GM23338 (cell line): ENCODE measurements at regions not wholly inside any gene's neighbourhood (a gene's known extent, or its start where the extent isn't known, plus 50 kb on each side); places are given as distances from the start of the nearest gene placed in this dataset.
A peak's percentile ranks its signal among the peaks of the same experiment; 100 is the strongest.
"Not testable (repeated sequence)": the region's sequence is repeated elsewhere in the genome, so short reads cannot be mapped to it uniquely, and the experiment has no call there.

ENCODE experiments used
- ATAC-seq: fragments of 200-7000 bp; cut with Tn5 transposase; 3 replicates; pipeline ENCODE4 v1.9.1; 2020
- DNase-seq: peaks from one replicate; pipeline ENCODE4 v3.0.0-alpha.2; 2015; ENCODE audit warnings: low spot score
- H2AFZ ChIP-seq: fragments of 200-600 bp; sonication (generic); 2 replicates; pipeline ENCODE4 v1.8.0; 2016; ENCODE audit warnings: antibody characterized with exemption, mild to moderate bottlenecking, moderate library complexity
- H3F3A ChIP-seq: fragments of 200-600 bp; sonication (generic); replicated peaks from 2 replicates; pipeline ENCODE4 v1.8.0; 2017; ENCODE audit warnings: antibody characterized with exemption, mixed run types, low read depth
- H3K27ac ChIP-seq: fragments of 200-600 bp; sonication (generic); 2 replicates; pipeline ENCODE4 v1.6.1; 2016; ENCODE audit warnings: low read depth
- H3K27me3 ChIP-seq: fragments of 200-600 bp; sonication (generic); 2 replicates; pipeline ENCODE4 v1.8.0; 2016; ENCODE audit warnings: mild to moderate bottlenecking, mixed run types, moderate library complexity; ENCODE audit not compliant: insufficient read depth
- H3K36me3 ChIP-seq: fragments of 200-600 bp; sonication (generic); 2 replicates; pipeline ENCODE4 v1.8.0; 2016; ENCODE audit warnings: mild to moderate bottlenecking; ENCODE audit not compliant: insufficient read depth
- H3K4me1 ChIP-seq: fragments of 200-600 bp; sonication (generic); 2 replicates; pipeline ENCODE4 v1.8.0; 2016; ENCODE audit warnings: mild to moderate bottlenecking, moderate library complexity; ENCODE audit not compliant: insufficient read depth
- H3K4me2 ChIP-seq: fragments of 200-600 bp; sonication (generic); 2 replicates; pipeline ENCODE4 v1.7.1; 2017; ENCODE audit warnings: mixed run types
- H3K4me3 ChIP-seq: fragments of 200-600 bp; sonication (generic); 2 replicates; pipeline ENCODE4 v1.6.1; 2016; ENCODE audit warnings: mixed run types
- H3K79me2 ChIP-seq: fragments of 200-600 bp; sonication (generic); replicated peaks from 2 replicates; pipeline ENCODE4 v1.8.0; 2017; ENCODE audit warnings: mild to moderate bottlenecking; ENCODE audit not compliant: insufficient read depth
- H3K9me2 ChIP-seq: fragments of 200-600 bp; sonication (generic); 2 replicates; pipeline ENCODE4 v1.8.0; 2017; ENCODE audit not compliant: insufficient read depth
- H4K20me1 ChIP-seq: fragments of 200-600 bp; sonication (generic); replicated peaks from 2 replicates; pipeline ENCODE4 v1.8.0; 2017; ENCODE audit warnings: mild to moderate bottlenecking; ENCODE audit not compliant: insufficient read depth
- H3K27ac Mint-ChIP-seq: 2 replicates; pipeline ENCODE4 v1.8.0; 2020; ENCODE audit warnings: inconsistent platforms, mild to moderate bottlenecking, moderate library complexity, mixed read lengths
- H3K27me3 Mint-ChIP-seq: 3 replicates; pipeline ENCODE4 v1.8.0; 2022; ENCODE audit warnings: low read depth, mild to moderate bottlenecking, moderate library complexity, mixed read lengths, inconsistent platforms; ENCODE audit not compliant: insufficient read depth, poor library complexity
- H3K36me3 Mint-ChIP-seq: 3 replicates; pipeline ENCODE4 v1.8.0; 2021; ENCODE audit warnings: low read depth, mild to moderate bottlenecking, inconsistent platforms, moderate library complexity, mixed read lengths
- H3K4me1 Mint-ChIP-seq: 3 replicates; pipeline ENCODE4 v1.8.0; 2020; ENCODE audit warnings: mild to moderate bottlenecking, inconsistent platforms, mixed read lengths
- H3K4me3 Mint-ChIP-seq: 3 replicates; pipeline ENCODE4 v1.8.0; 2021; ENCODE audit warnings: moderate library complexity, mild to moderate bottlenecking, inconsistent platforms, mixed read lengths
- H3K9me3 Mint-ChIP-seq: 3 replicates; pipeline ENCODE4 v1.8.0; 2020; ENCODE audit warnings: moderate library complexity, mild to moderate bottlenecking, inconsistent platforms, mixed read lengths
- CREB1 ChIP-seq: fragments of 250-450 bp; sonication (Bioruptor Pico); IDR thresholded peaks from 2 replicates; pipeline ENCODE4 v1.5.0; 2020; ENCODE audit warnings: low read depth, mild to moderate bottlenecking, moderate library complexity
- CTCF ChIP-seq, 2 experiments: fragments of 200-600 bp in 1 of 2; sonication (generic) in 1 of 2; conservative IDR thresholded peaks; 2 replicates each; pipeline versions ENCODE4 v1.5.1 to v1.6.1; 2016 to 2017; ENCODE audit warnings: antibody characterized with exemption in 2 of 2, low read depth in 2 of 2, mild to moderate bottlenecking in 2 of 2, moderate library complexity in 1 of 2
- EZH2 ChIP-seq: fragments of 200-600 bp; sonication (generic); IDR thresholded peaks from one replicate; pipeline ENCODE4 v1.8.0; 2017; ENCODE audit warnings: antibody characterized with exemption, mild to moderate bottlenecking, low read depth; ENCODE audit not compliant: unreplicated experiment
- EZH2phosphoT487 ChIP-seq: fragments of 200-600 bp; sonication (generic); IDR thresholded peaks from one replicate; pipeline ENCODE4 v1.8.1; 2018; ENCODE audit warnings: antibody characterized with exemption; ENCODE audit not compliant: unreplicated experiment
- JUNB ChIP-seq: IDR thresholded peaks from one replicate; pipeline ENCODE4 v1.6.1; 2016; ENCODE audit warnings: antibody characterized with exemption; ENCODE audit not compliant: unreplicated experiment
- NANOG ChIP-seq: IDR thresholded peaks from 2 replicates; pipeline ENCODE4 v1.6.1; 2016; ENCODE audit warnings: antibody characterized with exemption, borderline replicate concordance
- POLR2AphosphoS5 ChIP-seq: IDR thresholded peaks from 2 replicates; pipeline ENCODE4 v1.6.1; 2016; ENCODE audit warnings: antibody characterized with exemption, low read depth
- STAT1 ChIP-seq: IDR thresholded peaks from one replicate; pipeline ENCODE4 v1.6.1; 2016; ENCODE audit warnings: antibody characterized with exemption; ENCODE audit not compliant: unreplicated experiment
- ZNF114 ChIP-seq: fragments of 250-450 bp; sonication (Bioruptor Pico); IDR thresholded peaks from 2 replicates; pipeline ENCODE4 v1.5.0; 2020; ENCODE audit warnings: mild to moderate bottlenecking, moderate library complexity
- TF ChIP-seq, protein P1 (sequence below): IDR thresholded peaks from 2 replicates; pipeline ENCODE4 v1.6.1; 2016; ENCODE audit warnings: antibody characterized with exemption
- TF ChIP-seq, protein P2 (sequence below): IDR thresholded peaks from one replicate; pipeline ENCODE4 v1.6.1; 2018; ENCODE audit warnings: antibody characterized with exemption; ENCODE audit not compliant: unreplicated experiment

DNA sequence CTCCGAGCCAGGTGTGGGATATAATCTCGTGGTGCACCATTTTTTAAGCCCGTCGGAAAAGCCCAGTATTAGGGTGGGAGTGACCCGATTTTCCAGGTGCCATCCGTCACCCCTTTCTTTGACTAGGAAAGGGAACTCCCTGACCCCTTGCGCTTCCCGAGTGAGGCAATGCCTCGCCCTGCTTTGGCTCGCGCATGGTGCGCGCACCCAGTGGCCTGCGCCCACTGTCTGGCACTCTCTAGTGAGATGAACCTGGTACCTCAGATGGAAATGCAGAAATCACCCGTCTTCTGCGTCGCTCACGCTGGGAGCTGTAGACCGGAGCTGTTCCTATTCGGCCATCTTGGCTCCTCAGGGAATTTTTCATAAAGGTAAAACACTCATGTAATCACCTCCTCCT is 63.9 kb downstream of the RWDD3 start:
- not testable (repeated sequence) for H3K9me2 ChIP-seq, H3K27ac ChIP-seq, H3K79me2 ChIP-seq, DNase-seq, H3K27me3 ChIP-seq, ATAC-seq, H3K4me3 Mint-ChIP-seq, H3K27ac Mint-ChIP-seq, H3F3A ChIP-seq, H3K4me2 ChIP-seq, H3K27me3 Mint-ChIP-seq, H3K4me1 ChIP-seq, H3K36me3 Mint-ChIP-seq, H3K36me3 ChIP-seq, H3K4me3 ChIP-seq, H4K20me1 ChIP-seq, H3K4me1 Mint-ChIP-seq
- peak overlapping the region; percentile 33; the same call in 1 of the 2 replicates for H2AFZ ChIP-seq
- H3K9me3 Mint-ChIP-seq = peaks cover 13% of the 10 kb centered on the region

DNA sequence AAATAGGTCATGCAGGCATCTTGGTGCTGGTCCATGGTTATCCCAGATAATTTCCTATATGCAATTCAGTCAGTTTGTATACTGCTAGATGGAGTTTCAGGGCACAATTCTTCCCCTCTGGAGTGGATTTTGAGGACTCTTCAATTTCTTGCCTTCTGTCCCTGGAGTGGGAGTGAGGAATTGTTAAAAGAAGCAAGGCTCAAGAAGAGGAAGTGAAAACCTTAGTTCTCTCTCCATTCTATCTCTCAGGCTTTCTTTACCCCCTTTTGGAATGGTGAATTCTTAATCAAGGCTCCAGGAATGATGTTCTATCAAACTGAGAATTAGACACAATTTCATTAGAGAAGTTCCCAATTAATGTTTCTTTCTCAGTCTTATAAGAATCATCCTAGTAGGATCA is 67.1 kb downstream of the RWDD3 start:
- ATAC-seq = no peak

More for the DNA sequence above, 67.1 kb downstream of the RWDD3 start:
- no peaks in the 10 kb centered on the region for H3K4me1 ChIP-seq
- TF ChIP-seq EZH2 (no peak), ZNF114 (CRISPR knock-in tag) (no peak), STAT1 (no peak), CREB1 (CRISPR knock-in tag) (no peak), NANOG (no peak), JUNB (no peak), POLR2AphosphoS5 (no peak), EZH2phosphoT487 (no peak), CTCF (conservative IDR thresholded peaks at IDR 0.05; ENCODE audit: low read depth in 2 of 2) (no peak)
- TF ChIP-seq, protein P1, sequence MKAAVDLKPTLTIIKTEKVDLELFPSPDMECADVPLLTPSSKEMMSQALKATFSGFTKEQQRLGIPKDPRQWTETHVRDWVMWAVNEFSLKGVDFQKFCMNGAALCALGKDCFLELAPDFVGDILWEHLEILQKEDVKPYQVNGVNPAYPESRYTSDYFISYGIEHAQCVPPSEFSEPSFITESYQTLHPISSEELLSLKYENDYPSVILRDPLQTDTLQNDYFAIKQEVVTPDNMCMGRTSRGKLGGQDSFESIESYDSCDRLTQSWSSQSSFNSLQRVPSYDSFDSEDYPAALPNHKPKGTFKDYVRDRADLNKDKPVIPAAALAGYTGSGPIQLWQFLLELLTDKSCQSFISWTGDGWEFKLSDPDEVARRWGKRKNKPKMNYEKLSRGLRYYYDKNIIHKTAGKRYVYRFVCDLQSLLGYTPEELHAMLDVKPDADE = no peak
- TF ChIP-seq, protein P2, sequence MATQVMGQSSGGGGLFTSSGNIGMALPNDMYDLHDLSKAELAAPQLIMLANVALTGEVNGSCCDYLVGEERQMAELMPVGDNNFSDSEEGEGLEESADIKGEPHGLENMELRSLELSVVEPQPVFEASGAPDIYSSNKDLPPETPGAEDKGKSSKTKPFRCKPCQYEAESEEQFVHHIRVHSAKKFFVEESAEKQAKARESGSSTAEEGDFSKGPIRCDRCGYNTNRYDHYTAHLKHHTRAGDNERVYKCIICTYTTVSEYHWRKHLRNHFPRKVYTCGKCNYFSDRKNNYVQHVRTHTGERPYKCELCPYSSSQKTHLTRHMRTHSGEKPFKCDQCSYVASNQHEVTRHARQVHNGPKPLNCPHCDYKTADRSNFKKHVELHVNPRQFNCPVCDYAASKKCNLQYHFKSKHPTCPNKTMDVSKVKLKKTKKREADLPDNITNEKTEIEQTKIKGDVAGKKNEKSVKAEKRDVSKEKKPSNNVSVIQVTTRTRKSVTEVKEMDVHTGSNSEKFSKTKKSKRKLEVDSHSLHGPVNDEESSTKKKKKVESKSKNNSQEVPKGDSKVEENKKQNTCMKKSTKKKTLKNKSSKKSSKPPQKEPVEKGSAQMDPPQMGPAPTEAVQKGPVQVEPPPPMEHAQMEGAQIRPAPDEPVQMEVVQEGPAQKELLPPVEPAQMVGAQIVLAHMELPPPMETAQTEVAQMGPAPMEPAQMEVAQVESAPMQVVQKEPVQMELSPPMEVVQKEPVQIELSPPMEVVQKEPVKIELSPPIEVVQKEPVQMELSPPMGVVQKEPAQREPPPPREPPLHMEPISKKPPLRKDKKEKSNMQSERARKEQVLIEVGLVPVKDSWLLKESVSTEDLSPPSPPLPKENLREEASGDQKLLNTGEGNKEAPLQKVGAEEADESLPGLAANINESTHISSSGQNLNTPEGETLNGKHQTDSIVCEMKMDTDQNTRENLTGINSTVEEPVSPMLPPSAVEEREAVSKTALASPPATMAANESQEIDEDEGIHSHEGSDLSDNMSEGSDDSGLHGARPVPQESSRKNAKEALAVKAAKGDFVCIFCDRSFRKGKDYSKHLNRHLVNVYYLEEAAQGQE = no peak
- Mint-ChIP-seq H3K9me3 (peaks cover 13% of the 10 kb centered on the region; the same call in 2 of the 3 replicates), H3K4me3 (no peak overlapping the region), H3K27ac (no peak overlapping the region), H3K4me1 (peaks cover 2% of the 10 kb centered on the region; the same call in 1 of the 3 replicates), H3K36me3 (peaks cover 5% of the 10 kb centered on the region; the same call in 2 of the 3 replicates), H3K27me3 (no peaks in the 10 kb centered on the region)
- no peaks in the 10 kb centered on the region; the same call in 1 of the 2 replicates for H3K36me3 ChIP-seq
- no peaks in the 10 kb centered on the region for H3K79me2 ChIP-seq
- no peak overlapping the region for H3K4me3 ChIP-seq
- no peaks in the 10 kb centered on the region for H4K20me1 ChIP-seq
- H3F3A ChIP-seq = no peaks in the 10 kb centered on the region
- no peaks in the 10 kb centered on the region for H3K27me3 ChIP-seq
- H3K9me2 ChIP-seq = no peaks in the 10 kb centered on the region
- DNase-seq = no peak
- H3K4me2 ChIP-seq = no peak overlapping the region
- H2AFZ ChIP-seq = no peak overlapping the region
- no peak overlapping the region for H3K27ac ChIP-seq
